ENCODE measurements at regions not wholly inside any gene's neighbourhood (a gene's known extent, or its start where the extent isn't known, plus 50 kb on each side); places are given as distances from the start of the nearest gene placed in this dataset.
A peak's percentile ranks its signal among the peaks of the same experiment; 100 is the strongest.

DNA sequence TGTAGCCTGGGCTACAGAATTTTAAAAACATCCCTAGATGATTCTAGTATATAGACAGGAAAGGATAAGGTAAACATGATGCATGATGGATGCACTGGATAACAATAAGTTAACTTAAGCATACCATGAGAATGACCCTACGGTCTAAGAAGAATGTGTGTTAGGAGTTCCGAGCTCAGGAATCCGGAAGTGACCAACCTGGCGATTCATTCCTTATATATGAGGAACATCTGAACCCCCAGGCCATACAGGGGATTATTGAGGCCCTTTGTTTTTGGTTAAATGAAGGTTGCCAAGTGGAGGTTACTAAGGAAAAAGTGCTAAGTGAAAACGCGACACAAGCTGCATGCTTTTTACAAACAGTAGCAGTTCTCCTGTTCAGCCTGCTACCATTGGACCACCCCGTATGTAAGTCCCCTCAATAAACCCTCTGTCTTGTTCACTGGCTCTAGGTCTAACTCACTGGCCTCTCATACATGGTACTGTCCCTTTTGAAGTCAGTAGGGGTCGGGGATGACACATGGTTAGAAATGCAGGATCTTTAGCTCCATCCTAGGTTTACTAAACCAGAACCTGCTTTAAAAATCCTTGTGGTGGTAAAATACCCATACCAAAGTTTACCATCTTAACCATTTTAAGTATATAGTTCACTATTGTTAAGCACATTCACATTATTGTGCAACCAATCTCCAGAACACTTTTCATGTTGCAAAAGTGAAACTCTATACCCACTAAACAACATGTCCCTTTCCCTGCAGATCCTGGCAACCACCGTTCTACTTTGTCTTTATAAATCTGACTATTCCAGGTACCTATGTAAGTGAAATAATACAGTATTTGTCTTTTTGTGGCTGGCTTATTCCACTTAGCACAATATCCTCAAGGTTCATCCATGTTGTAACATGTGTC is 111.0 kb upstream of the MAP4K3 start (continued):
- TF ChIP-seq SETDB1 (CRISPR knock-in tag; IDR thresholded peaks at IDR 0.05; ENCODE audit: borderline replicate concordance) (no peak), SIX1 (CRISPR knock-in tag; IDR thresholded peaks at IDR 0.05; ENCODE audit: borderline replicate concordance) (peak; percentile 51; the same call in 1 of the 2 replicates), CEBPB (IDR thresholded peaks at IDR 0.05; ENCODE audit: borderline replicate concordance, low read depth, low read length) (peak; percentile 81), ZNF841 (CRISPR knock-in tag; IDR thresholded peaks at IDR 0.05; ENCODE audit: borderline replicate concordance) (no peak), ZNF20 (CRISPR knock-in tag; IDR thresholded peaks at IDR 0.05) (no peak), ZSCAN30 (CRISPR knock-in tag; IDR thresholded peaks at IDR 0.05) (peak; percentile 29; the same call in 1 of the 2 replicates), ZFP36 (IDR thresholded peaks at IDR 0.05; ENCODE audit: borderline replicate concordance, low read depth, low read length, partially characterized antibody) (no peak), ZNF383 (CRISPR knock-in tag; IDR thresholded peaks at IDR 0.05; ENCODE audit: borderline replicate concordance) (no peak), ZNF234 (CRISPR knock-in tag; conservative IDR thresholded peaks at IDR 0.05) (no peak)
- TF ChIP-seq, protein P1, sequence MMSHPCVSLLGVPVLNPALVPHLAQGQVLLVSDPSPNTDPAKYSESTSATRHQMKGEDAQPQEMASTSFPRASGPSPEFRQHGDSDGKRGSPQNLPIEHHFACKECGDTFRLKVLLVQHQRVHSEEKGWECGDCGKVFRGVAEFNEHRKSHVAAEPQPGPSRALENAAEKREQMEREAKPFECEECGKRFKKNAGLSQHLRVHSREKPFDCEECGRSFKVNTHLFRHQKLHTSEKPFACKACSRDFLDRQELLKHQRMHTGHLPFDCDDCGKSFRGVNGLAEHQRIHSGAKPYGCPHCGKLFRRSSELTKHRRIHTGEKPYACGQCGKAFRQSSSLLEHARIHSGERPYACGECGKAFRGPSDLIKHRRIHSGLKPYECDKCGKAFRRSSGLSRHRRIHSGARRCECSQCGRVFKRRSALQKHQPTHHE (CRISPR knock-in tag; IDR thresholded peaks at IDR 0.05; ENCODE audit: borderline replicate concordance): 0 out of 2 replicates have a peak, but pooled peaks have one; percentile 26
- TF ChIP-seq, protein P2, sequence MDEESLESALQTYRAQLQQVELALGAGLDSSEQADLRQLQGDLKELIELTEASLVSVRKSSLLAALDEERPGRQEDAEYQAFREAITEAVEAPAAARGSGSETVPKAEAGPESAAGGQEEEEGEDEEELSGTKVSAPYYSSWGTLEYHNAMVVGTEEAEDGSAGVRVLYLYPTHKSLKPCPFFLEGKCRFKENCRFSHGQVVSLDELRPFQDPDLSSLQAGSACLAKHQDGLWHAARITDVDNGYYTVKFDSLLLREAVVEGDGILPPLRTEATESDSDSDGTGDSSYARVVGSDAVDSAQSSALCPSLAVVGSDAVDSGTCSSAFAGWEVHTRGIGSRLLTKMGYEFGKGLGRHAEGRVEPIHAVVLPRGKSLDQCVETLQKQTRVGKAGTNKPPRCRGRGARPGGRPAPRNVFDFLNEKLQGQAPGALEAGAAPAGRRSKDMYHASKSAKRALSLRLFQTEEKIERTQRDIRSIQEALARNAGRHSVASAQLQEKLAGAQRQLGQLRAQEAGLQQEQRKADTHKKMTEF (CRISPR knock-in tag; IDR thresholded peaks at IDR 0.05): 0 out of 2 replicates have a peak, but pooled peaks have one; percentile 11
- TF ChIP-seq, protein P3, sequence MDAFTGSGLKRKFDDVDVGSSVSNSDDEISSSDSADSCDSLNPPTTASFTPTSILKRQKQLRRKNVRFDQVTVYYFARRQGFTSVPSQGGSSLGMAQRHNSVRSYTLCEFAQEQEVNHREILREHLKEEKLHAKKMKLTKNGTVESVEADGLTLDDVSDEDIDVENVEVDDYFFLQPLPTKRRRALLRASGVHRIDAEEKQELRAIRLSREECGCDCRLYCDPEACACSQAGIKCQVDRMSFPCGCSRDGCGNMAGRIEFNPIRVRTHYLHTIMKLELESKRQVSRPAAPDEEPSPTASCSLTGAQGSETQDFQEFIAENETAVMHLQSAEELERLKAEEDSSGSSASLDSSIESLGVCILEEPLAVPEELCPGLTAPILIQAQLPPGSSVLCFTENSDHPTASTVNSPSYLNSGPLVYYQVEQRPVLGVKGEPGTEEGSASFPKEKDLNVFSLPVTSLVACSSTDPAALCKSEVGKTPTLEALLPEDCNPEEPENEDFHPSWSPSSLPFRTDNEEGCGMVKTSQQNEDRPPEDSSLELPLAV (CRISPR knock-in tag; conservative IDR thresholded peaks at IDR 0.05; ENCODE audit: low read depth): no peak
